GM12891 (cell line): ENCODE measurements at regions not wholly inside any gene's neighbourhood (a gene's known extent, or its start where the extent isn't known, plus 50 kb on each side); places are given as distances from the start of the nearest gene placed in this dataset.
"Not testable (repeated sequence)": the region's sequence is repeated elsewhere in the genome, so short reads cannot be mapped to it uniquely, and the experiment has no call there.

Source experiments
- DNase-seq: peaks from one replicate; pipeline ENCODE4 v3.0.0; 2011; ENCODE audit warnings: low spot score; ENCODE audit not compliant: insufficient read length
- FAIRE-seq: peaks from 2 replicates; lab custom pipeline; 2011; peaks lifted over from hg19 to GRCh38; lab: Jason Lieb, UNC
- PAX5 ChIP-seq: IDR thresholded peaks from 2 replicates; pipeline ENCODE4 v1.6.1; 2011; ENCODE audit warnings: low read length, moderate library complexity, mild to moderate bottlenecking; ENCODE audit not compliant: insufficient read depth, severe bottlenecking
- POLR2A ChIP-seq: IDR thresholded peaks from 2 replicates; pipeline ENCODE4 v1.6.1; 2011; ENCODE audit warnings: low read depth, low read length, control low read depth
- POLR2AphosphoS5 ChIP-seq: IDR thresholded peaks from 2 replicates; pipeline ENCODE4 v1.6.1; 2011; ENCODE audit warnings: low read depth, low read length, control low read depth
- POU2F2 ChIP-seq: IDR thresholded peaks from 2 replicates; pipeline ENCODE4 v1.6.1; 2011; ENCODE audit warnings: low read depth, mild to moderate bottlenecking, control low read depth, low read length, moderate library complexity
- SPI1 ChIP-seq: IDR thresholded peaks from 2 replicates; pipeline ENCODE4 v1.6.1; 2011; ENCODE audit warnings: low read depth, low read length, control low read depth
- TAF1 ChIP-seq: IDR thresholded peaks from 2 replicates; pipeline ENCODE4 v1.6.1; 2011; ENCODE audit warnings: low read depth, low read length, control low read depth

DNA sequence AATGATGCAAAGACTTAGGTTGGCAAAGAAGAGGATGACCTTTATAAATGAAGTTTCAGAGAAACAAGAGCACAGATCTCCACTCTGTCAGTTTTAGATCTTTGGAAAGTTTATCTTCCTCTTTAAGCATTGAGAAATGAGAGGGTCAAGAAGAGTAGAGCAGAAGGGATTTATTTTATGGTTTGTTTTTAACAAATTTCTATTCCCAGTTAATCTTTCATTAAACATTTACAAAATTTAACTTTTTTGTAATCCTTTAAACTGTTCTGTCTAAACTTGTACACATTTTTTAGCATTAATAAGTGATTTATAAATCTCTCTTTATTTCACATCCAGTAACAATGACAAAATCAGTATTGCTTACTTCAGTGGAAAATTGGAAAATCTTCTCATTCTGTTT lies 875.0 kb upstream of the IGFBP7 start:
- FAIRE-seq = no peak

DNA sequence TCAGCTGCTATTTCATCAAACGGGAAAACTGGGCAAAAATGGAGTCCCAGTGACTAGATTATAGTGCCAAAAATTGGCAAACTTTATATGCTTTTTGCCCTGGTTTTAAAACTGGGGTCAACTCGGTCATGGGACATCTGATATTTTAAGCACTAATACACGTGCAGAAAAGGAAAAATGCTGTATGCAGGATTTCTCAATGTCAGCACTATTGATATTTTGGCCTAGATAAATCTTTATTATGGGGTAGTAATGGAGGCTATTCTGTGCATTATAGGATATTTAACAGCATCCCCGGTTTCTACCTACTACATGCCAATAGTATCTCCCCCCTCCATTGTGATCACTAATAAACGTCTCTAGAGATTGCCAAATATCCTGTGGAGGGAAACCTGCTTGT lies 870.9 kb upstream of the IGFBP7 start:
- DNase-seq (no peak), FAIRE-seq (no peak)
- TF ChIP-seq POLR2A (no peak), POLR2AphosphoS5 (no peak), SPI1 (no peak), PAX5 (no peak), TAF1 (no peak), POU2F2 (no peak)

More for the DNA sequence above, 875.0 kb upstream of the IGFBP7 start:
- TF ChIP-seq POLR2A (no peak), TAF1 (no peak), POU2F2 (no peak), SPI1 (no peak), POLR2AphosphoS5 (no peak), PAX5 (no peak)
- DNase-seq = no peak

- FAIRE-seq (no peak), DNase-seq (no peak)
- TF ChIP-seq SPI1 (no peak), TAF1 (no peak), PAX5 (no peak), POLR2A (no peak), POLR2AphosphoS5 (no peak), POU2F2 (no peak)
Measured at GRCh38 chr4:57974821-57975220, 864.6 kb upstream of the IGFBP7 start.

DNA sequence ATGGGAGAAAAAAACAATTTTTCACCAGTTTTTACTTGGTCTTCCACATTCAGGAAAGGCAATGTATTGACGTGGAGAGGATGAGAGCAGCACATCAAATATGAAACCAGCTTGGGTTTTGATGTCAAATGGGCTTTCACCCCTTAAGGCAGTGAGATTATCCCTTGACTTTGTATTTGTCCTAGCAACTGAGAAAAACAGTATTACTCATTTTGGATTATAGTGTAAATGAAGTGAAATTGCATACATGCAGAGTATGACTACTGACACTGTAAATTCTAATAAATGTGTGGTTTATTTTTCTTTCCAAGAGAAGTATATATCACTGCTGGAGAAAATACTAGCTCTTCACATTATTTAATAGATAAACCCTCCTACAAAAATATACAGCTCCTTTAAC lies 863.6 kb upstream of the IGFBP7 start:
- no peak for DNase-seq
- TF ChIP-seq POU2F2 (no peak), TAF1 (no peak), PAX5 (no peak), POLR2A (no peak), SPI1 (no peak), POLR2AphosphoS5 (no peak)
- no peak for FAIRE-seq

DNA sequence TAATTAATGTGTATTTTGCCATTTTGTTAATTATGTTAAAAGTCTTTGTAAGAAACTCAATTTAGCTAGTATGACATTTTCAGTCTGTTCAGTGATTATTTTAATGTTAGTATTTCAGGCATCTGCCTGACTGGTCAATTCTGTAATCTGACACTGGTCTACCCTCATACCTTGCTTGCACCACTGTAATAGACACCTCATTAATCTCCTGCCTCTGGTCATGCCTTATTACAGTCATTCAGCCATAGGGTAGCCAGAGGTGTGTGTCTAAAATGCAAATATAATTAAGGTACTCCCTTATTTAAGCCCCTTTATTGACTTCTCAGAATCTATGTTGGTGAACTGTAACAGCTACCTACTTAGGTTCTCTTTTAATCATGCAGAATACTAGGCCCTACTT lies 861.1 kb upstream of the IGFBP7 start:
- TF ChIP-seq TAF1 = no peak
- TF ChIP-seq POLR2A = no peak
- TF ChIP-seq SPI1 = no peak
- TF ChIP-seq POLR2AphosphoS5 = no peak
- TF ChIP-seq POU2F2 = no peak
- no peak for TF ChIP-seq PAX5
- FAIRE-seq (no peak), DNase-seq (no peak)

- no peak for FAIRE-seq
- TF ChIP-seq POLR2AphosphoS5 (no peak), TAF1 (no peak), POU2F2 (no peak), SPI1 (no peak), PAX5 (no peak), POLR2A (no peak)
- no peak for DNase-seq
Measured at GRCh38 chr4:57966987-57967760, 857.0 kb upstream of the IGFBP7 start.

DNA sequence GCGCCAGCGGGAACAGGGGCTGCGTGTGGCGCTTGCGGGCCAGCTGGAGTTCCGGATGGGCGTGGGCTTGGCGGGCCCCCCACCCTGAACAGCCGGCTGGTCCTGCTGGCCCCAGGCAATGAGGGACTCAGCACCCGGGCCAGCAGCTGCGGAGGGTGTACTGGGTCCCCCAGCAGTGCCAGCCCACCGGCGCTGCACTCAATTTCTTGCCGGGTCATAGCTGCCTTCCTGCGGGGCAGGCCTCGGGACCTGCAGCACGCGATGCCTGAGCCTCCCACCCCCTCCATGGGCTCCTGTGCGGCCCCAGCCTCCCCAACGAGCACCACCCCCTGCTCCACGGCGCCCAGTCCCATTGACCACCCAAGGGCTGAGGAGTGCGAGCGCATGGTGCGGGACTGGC lies 855.2 kb upstream of the IGFBP7 start:
- not testable (repeated sequence) for FAIRE-seq, DNase-seq

DNA sequence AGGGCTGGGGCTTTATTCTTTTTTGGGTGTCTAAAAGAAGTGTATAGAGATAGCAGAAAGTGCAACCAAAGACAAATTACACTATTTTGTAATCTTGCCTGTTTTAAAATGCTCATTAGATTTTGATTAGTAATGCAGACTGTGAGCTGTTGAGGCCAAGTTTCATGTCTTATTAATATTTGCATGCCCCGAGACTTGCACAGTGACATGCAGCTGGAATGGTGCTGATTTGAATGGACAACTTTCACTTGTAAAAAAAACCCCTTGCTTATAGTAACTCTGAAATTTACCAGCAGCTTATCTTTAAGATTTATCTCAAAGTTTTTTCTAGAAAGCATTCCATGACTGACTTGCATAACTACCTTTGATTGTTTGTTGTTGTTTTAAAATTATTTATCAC lies 835.1 kb upstream of the IGFBP7 start:
- no peak for FAIRE-seq
- DNase-seq = no peak
- no peak for TF ChIP-seq PAX5
- no peak for TF ChIP-seq SPI1
- no peak for TF ChIP-seq TAF1

DNA sequence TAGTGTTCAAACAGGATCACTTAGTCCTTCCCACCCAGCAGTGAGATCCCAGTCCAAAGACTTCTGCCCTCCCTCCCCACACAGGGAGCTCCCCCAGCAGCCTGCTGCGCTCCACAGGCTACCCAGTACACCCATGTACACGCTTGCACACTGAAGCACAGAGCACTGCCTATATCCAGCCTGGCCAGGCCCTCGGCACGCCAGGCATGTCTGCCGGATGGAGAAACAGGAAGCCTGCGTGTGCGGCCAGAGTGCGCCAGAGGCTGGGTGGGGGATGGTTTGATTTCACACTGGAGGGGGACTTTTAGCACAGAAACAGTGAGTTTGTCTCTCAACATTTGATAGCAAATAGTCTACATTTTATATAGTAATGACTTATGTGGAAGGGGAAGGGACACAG lies 833.5 kb upstream of the IGFBP7 start:
- FAIRE-seq (peak; percentile 71), DNase-seq (no peak)
- TF ChIP-seq POU2F2 (no peak), SPI1 (peak; percentile 23; the same call in 1 of the 2 replicates)

- DNase-seq, FAIRE-seq: not testable (repeated sequence)
Measured at GRCh38 chr4:57937326-57937725, 827.1 kb upstream of the IGFBP7 start.

GRCh38 chr4:57926311-57926710 lies 816.1 kb upstream of the IGFBP7 start:
- TF ChIP-seq POU2F2 (no peak), PAX5 (no peak)
- no peak for FAIRE-seq
- no peak for DNase-seq

DNA sequence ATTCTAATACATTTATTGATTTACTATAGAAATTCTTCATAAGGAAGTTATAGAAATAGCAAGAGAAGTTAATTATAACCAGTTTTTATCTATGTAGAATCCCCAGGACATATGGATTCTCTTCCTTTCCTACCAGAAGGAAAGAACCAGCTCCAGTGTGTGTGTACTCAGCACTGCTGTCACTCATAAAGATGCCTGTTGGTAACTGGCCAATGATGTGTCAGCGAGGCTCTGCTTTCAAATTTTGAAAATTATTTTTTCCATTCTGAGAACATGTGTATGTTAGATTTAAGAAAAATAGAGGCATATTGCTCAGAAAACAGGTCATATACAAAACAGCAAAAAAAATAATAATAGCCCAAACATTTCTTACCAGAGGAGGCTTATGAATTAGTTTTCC lies 814.8 kb upstream of the IGFBP7 start:
- TF ChIP-seq POLR2A (no peak), POU2F2 (no peak), SPI1 (no peak), POLR2AphosphoS5 (no peak), TAF1 (no peak), PAX5 (no peak)

More for the DNA sequence above, 814.8 kb upstream of the IGFBP7 start:
- FAIRE-seq (no peak), DNase-seq (no peak)
